CD4-positive, alpha-beta T cell (primary cell): ENCODE measurements at regions not wholly inside any gene's neighbourhood (a gene's known extent, or its start where the extent isn't known, plus 50 kb on each side); places are given as distances from the start of the nearest gene placed in this dataset.

Source experiments
- ATAC-seq: fragments of 200-7000 bp; cut with Tn5 transposase; one replicate; pipeline ENCODE4 v1.10.0; 2022; ENCODE audit warnings: mild to moderate bottlenecking; ENCODE audit not compliant: poor library complexity
- CTCF ChIA-PET: fragments of 350-600 bp; sonication (Branson Sonifier 250); formaldehyde crosslinking; loops from one replicate; lab custom pipeline; 2021; ENCODE audit warnings: antibody characterized with exemption, inconsistent platforms; lab: Charles Lee
- POLR2A ChIA-PET: fragments of 350-600 bp; sonication (Branson Sonifier 250); formaldehyde crosslinking; loops from one replicate; lab custom pipeline; 2021; ENCODE audit warnings: antibody characterized with exemption, inconsistent platforms; lab: Charles Lee
- DNase-seq, 14 experiments: peaks; one replicate each; pipeline ENCODE4 v3.0.0-alpha.2; 2013 to 2020; ENCODE audit warnings: mixed read lengths in 2 of 14
- H3K27ac ChIP-seq, 2 donors: one replicate each; pipeline versions ENCODE4 v1.5.1 to v1.7.0; 2013; ENCODE audit warnings: low read length in 2 of 2, low read depth in 1 of 2, mild to moderate bottlenecking in 1 of 2
- H3K27me3 ChIP-seq, 2 experiments: 1 replicate in 1 of 2; 2 replicates in 1 of 2; pipeline versions ENCODE4 v1.6.1 to v1.7.0; 2013; ENCODE audit warnings: low read length in 2 of 2, control low read depth in 1 of 2, mild to moderate bottlenecking in 1 of 2, moderate library complexity in 1 of 2; ENCODE audit not compliant: insufficient read depth in 2 of 2, control insufficient read depth in 1 of 2
- H3K36me3 ChIP-seq: one replicate; pipeline ENCODE4 v1.6.1; 2013; ENCODE audit warnings: low read length, control low read depth; ENCODE audit not compliant: insufficient read depth
- H3K4me1 ChIP-seq: one replicate; pipeline ENCODE4 v1.6.1; 2013; ENCODE audit warnings: low read length, control low read depth; ENCODE audit not compliant: insufficient read depth
- H3K4me3 ChIP-seq: one replicate; pipeline ENCODE4 v1.5.1; 2013; ENCODE audit warnings: mild to moderate bottlenecking, low read length, moderate library complexity
- H3K9me3 ChIP-seq, 2 experiments: 1 replicate in 1 of 2; 2 replicates in 1 of 2; pipeline versions ENCODE4 v1.6.1 to v1.7.0; 2013; ENCODE audit warnings: low read length in 2 of 2, mild to moderate bottlenecking in 2 of 2, control low read depth in 1 of 2, moderate library complexity in 1 of 2; ENCODE audit not compliant: control insufficient read depth in 1 of 2, insufficient read depth in 1 of 2
- H3K27ac Mint-ChIP-seq: one replicate; pipeline ENCODE4 v1.8.0; 2020; ENCODE audit warnings: mixed read lengths
- H3K27me3 Mint-ChIP-seq: one replicate; pipeline ENCODE4 v1.8.0; 2021; ENCODE audit warnings: mixed read lengths
- H3K36me3 Mint-ChIP-seq: one replicate; pipeline ENCODE4 v1.8.0; 2021; ENCODE audit warnings: low read depth, mixed read lengths
- H3K4me1 Mint-ChIP-seq: one replicate; pipeline ENCODE4 v1.8.0; 2021; ENCODE audit warnings: low read depth, mixed read lengths
- H3K4me3 Mint-ChIP-seq: one replicate; pipeline ENCODE4 v1.8.0; 2020; ENCODE audit warnings: mild to moderate bottlenecking, mixed read lengths
- H3K9me3 Mint-ChIP-seq: one replicate; pipeline ENCODE4 v1.8.0; 2020; ENCODE audit warnings: mixed read lengths
- intact Hi-C, 2 experiments: fragments of 100-400 bp; cut with DNase I in 1 of 2; cut with micrococcal nuclease in 1 of 2; formaldehyde crosslinking; loops; one replicate each; pipeline versions ENCODE4 v1.15.1 to v1.9.0; 2023 to 2025; cut with DNase I, micrococcal nuclease
- TF ChIP-seq, protein P1 (sequence below): fragments of 200-600 bp; IDR thresholded peaks from one replicate; pipeline ENCODE4 v1.8.0; 2022; ENCODE audit warnings: antibody characterized with exemption, mild to moderate bottlenecking

DNA sequence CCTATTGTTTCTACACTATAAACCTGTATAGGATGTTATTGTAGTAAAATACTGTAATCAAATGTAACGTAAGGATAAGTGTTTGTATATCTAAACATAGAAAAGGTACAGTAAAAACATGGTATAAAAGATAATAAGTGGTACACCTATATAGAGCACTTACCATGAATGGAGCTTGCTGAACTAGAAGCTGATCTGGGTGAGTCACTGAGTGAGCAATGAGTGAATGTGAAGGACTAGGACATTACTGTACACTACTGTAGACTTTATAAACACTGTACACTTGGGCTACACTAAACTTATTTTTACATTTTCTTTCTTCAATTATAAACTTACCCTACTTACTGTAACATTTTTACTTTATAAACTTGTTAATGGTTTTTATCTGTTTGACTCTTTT lies 732.9 kb upstream of the LRRN3 start:
- Histone ChIP-seq H3K27me3 (no peaks in the 10 kb centered on the region), H3K4me3 (no peak overlapping the region), H3K36me3 (no peaks in the 10 kb centered on the region), H3K27ac (no peak overlapping the region), H3K9me3 (peaks cover 0 to 8% of the 10 kb centered on the region in 2 experiments), H3K4me1 (no peaks in the 10 kb centered on the region)
- intact Hi-C loops = no loop called here
- Mint-ChIP-seq H3K27me3 (no peaks in the 10 kb centered on the region), H3K4me3 (no peak overlapping the region), H3K27ac (no peak overlapping the region), H3K4me1 (no peaks in the 10 kb centered on the region), H3K36me3 (no peaks in the 10 kb centered on the region), H3K9me3 (peaks cover 7% of the 10 kb centered on the region)
- no peak for DNase-seq
- ChIA-PET CTCF (no interaction called here), POLR2A (no interaction called here)
- no peak for ATAC-seq
- TF ChIP-seq, protein P1, sequence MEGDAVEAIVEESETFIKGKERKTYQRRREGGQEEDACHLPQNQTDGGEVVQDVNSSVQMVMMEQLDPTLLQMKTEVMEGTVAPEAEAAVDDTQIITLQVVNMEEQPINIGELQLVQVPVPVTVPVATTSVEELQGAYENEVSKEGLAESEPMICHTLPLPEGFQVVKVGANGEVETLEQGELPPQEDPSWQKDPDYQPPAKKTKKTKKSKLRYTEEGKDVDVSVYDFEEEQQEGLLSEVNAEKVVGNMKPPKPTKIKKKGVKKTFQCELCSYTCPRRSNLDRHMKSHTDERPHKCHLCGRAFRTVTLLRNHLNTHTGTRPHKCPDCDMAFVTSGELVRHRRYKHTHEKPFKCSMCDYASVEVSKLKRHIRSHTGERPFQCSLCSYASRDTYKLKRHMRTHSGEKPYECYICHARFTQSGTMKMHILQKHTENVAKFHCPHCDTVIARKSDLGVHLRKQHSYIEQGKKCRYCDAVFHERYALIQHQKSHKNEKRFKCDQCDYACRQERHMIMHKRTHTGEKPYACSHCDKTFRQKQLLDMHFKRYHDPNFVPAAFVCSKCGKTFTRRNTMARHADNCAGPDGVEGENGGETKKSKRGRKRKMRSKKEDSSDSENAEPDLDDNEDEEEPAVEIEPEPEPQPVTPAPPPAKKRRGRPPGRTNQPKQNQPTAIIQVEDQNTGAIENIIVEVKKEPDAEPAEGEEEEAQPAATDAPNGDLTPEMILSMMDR = no peak

DNA sequence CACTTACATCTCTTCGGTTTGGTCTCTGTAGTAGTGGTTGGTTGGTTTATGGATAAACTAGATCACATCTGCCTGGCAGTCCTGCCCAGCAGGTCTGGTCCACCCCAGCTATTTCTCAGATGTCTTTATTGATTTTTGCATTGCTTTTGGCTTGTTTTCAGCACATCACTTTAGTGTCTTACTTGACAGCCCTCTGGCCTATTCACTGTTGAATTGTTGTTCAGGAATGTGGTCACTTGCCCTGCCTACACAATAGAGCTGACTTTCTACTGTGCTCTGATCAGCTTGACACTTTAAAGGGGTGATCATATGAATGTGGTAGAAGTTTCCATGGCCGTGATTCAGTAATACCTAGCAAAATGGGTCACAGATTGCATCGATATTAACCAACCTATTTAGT lies 719.2 kb upstream of the LRRN3 start:
- no peaks in the 10 kb centered on the region for H3K4me1 Mint-ChIP-seq
- TF ChIP-seq, protein P1 = no peak
- ATAC-seq (no peak), DNase-seq (no peak)
- no peaks in the 10 kb centered on the region for H3K36me3 Mint-ChIP-seq
- Histone ChIP-seq H3K27me3 (no peaks in the 10 kb centered on the region), H3K36me3 (no peaks in the 10 kb centered on the region), H3K27ac (no peak overlapping the region), H3K4me3 (no peak overlapping the region), H3K4me1 (no peaks in the 10 kb centered on the region), H3K9me3 (no peaks in the 10 kb centered on the region)
- H3K27ac Mint-ChIP-seq = no peak overlapping the region
- intact Hi-C loops = no loop called here
- no peaks in the 10 kb centered on the region for H3K27me3 Mint-ChIP-seq
- ChIA-PET CTCF (no interaction called here), POLR2A (no interaction called here)
- no peak overlapping the region for H3K4me3 Mint-ChIP-seq
- no peaks in the 10 kb centered on the region for H3K9me3 Mint-ChIP-seq

DNA sequence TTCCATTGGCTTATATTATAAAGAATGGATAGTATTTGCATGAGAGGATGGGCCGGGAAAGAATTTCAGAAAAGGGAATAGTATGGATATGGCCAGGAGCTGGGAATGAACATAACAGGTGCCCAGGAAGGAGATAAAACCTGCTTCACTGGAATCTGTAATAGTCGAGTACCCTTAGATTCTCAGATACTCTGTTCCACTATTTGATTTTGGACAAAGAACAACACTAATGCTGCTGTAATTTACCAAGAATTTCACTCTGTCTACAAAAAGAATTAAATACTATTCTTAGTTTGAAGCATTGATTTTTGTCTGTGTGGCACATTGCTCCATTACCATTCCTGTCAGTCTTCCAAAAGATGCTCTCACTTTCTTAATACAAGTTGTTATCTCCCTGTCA lies 718.2 kb upstream of the LRRN3 start:
- H3K4me1 ChIP-seq = no peaks in the 10 kb centered on the region
- H3K4me3 Mint-ChIP-seq = no peak overlapping the region
- no peaks in the 10 kb centered on the region for H3K9me3 Mint-ChIP-seq
- H3K27me3 ChIP-seq = no peaks in the 10 kb centered on the region
- H3K4me1 Mint-ChIP-seq = no peaks in the 10 kb centered on the region
- ChIA-PET CTCF (no interaction called here), POLR2A (no interaction called here)
- no peaks in the 10 kb centered on the region for H3K36me3 Mint-ChIP-seq
- no peaks in the 10 kb centered on the region for H3K9me3 ChIP-seq
- H3K27me3 Mint-ChIP-seq = no peaks in the 10 kb centered on the region
- TF ChIP-seq, protein P1 = no peak
- no peak for ATAC-seq
- H3K4me3 ChIP-seq = no peak overlapping the region
- DNase-seq = no peak
- intact Hi-C loops = no loop called here
- no peak overlapping the region for H3K27ac ChIP-seq
- no peaks in the 10 kb centered on the region for H3K36me3 ChIP-seq
- H3K27ac Mint-ChIP-seq = no peak overlapping the region
